ENCODE measurements at regions not wholly inside any gene's neighbourhood (a gene's known extent, or its start where the extent isn't known, plus 50 kb on each side); places are given as distances from the start of the nearest gene placed in this dataset.
"Not testable (repeated sequence)": the region's sequence is repeated elsewhere in the genome, so short reads cannot be mapped to it uniquely, and the experiment has no call there.

DNA sequence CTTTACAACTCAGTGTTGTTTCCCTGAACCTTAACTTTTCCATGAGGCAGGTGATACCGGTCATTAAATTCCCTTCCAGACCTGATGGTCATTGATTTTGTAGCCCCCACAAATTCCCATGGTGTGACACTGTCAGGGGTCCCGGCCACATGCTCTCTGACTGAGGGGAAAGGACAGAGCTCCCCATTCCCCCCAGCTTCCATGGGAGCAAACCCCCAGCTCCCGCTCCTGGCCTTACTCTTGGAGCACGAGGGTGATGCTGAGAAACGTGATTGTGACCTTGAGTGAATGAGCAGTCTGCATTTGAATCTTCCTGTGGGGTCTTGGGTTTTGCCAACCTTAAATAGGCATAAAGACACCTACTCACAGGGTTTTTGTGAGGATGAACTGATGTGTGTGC, 366.8 kb downstream of the RPS6KC1 start:
- ATAC-seq, result no peak

- no peak for ATAC-seq
These were observed 367.4 kb downstream of the RPS6KC1 start for GRCh38 chr1:213418268-213419071.

GRCh38 chr1:213419401-213420030, 368.5 kb downstream of the RPS6KC1 start:
- ATAC-seq, result no peak

DNA sequence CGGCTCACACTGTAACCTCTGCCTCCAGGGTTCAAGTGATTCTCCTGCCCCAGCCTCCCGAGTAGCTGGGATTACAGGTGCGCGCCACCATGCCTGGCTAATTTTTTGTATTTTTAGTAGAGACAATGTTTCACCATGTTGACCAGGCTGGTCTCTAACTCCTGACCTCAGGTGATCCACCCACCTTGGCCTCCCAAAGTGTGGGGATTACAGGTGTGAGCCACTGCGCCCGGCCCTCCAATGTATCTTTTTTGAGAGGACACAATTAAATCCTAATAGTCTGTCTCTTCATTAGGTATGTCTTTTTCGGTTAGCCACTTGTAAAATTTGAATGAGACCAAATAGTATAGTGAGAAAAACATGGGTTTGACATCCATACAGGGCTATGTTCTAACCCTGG, 370.1 kb downstream of the RPS6KC1 start:
- not testable (repeated sequence) for ATAC-seq

DNA sequence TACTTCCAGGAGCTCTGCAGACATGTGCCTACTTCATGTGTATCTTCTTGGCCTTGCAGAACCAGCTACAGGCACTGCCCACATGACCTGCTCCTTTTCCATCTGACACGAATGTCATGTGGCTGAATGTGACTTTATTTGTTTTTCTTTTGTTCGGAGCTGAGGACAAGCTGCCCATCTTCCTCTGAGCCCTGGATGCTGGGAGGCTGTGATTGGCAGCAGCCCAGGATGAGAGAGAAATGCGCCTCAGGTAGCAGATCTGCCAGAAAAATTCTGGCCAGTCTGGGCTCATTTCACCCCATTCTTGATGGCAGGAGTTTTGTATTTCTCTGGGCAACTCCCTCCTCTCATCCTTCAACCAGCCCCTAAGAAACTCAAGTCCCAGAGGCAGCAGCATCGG, 372.0 kb downstream of the RPS6KC1 start:
- no peak for ATAC-seq

DNA sequence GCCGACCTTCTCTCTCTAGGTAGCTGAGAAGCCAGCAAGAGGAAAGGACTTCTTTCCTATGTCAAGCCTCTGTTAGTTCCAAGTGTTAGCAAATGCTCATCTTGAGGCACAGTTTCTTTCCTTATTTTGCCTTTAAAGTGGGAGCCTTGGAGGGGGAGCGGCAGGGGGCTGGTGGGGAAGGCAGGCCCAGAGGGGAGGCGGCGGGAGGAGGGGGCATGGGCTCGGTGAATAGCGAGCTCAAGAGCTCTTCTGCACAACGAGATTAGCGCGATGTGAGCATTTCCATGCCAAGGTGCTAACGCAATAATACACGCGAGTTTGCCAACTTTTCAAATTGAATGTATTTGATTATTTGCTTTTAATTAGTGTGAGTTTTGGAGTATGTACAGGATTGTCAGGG, 372.6 kb downstream of the RPS6KC1 start:
- ATAC-seq, result no peak

DNA sequence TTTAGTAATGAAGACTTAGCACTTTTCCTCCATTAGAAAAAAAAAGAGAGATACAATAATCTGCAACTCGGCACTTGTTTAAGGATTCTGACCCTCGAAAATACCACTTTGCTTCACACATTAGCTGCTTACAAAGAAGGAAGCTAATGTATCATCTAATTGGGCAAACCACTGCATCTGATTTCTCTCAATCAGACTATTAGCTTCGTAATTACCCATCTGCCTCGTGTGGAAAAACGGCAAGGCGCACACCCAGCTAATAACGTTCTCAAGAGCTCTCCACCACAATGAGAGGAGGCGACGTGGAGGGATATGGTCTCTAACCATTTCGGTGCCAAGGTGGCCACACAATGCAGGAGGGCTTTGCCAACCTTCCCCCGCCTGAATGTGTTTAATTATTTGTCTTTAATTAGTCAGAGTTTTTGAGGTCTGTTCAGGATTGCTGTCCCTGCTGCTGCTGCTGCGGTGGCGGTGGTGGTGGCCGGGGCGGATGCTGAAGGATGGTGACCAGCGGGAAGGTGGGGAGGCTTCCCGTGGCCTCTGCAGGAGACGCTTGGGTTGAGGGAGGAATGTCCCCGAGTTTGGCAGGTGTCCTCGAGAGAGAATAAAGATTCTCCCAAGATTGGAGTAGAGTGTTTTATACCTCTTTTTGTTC, 374.5 kb downstream of the RPS6KC1 start:
- no peak for ATAC-seq

DNA sequence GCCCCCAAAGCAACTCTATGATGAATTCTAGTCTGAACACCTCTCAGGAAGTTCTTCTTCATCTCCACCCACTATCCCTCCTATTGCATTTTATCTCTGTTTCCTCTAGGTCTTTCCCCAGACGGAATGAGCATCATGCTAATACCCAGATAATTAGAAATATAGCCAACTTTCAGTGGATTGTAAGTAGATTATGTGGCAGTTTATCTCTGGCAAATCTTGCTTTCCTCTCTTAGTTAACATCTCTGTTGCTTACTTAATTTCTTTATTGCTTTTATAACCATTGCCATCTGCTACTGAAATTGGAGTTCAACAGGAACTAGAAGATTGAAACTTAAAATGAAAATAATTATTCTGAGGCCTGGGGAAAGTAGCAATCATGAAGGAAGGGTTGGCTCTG, 378.6 kb downstream of the RPS6KC1 start:
- ATAC-seq, result no peak

- ATAC-seq, result no peak
These were observed 384.7 kb downstream of the RPS6KC1 start for GRCh38 chr1:213435715-213436114.

DNA sequence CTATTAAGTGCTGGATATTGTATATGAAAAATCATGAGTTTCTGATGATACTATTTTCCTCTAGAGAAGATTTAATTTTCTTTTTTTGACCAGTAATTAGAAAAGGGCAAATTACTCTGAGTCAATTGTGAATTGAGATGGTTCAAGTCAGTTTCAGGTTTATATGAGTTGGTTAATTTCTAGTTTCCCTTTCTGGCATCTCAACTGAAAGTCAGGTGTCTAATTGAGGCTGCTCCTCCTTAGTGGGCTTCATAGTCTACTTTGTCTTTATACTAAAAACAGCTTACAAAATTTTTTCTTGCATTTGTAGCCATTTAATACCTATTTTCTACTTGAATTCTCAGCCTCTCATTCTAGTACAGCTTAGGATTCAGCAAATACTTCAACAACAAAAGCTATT, 387.3 kb downstream of the RPS6KC1 start:
- no peak for ATAC-seq

DNA sequence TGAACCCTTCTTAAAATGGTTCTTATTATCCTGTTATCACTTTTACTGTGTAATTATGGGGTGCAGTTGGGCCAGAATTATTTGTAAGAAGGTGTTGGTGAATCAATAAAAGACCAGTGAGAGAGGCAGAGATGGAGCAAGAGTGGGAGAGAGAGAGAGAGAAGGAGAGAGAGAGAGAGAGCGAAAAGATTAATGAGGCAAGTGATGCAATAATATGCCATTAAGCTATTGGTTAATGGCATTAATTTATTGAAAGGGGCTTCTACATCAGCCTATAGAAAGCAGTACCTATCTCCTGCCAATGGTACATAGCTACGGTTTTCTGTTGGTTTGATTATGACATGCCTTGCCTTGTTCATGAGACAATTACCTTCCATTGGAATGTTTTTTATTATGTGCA, 388.7 kb downstream of the RPS6KC1 start:
- no peak for ATAC-seq

- no peak for ATAC-seq
These were observed 389.7 kb downstream of the RPS6KC1 start for GRCh38 chr1:213440766-213441165.

DNA sequence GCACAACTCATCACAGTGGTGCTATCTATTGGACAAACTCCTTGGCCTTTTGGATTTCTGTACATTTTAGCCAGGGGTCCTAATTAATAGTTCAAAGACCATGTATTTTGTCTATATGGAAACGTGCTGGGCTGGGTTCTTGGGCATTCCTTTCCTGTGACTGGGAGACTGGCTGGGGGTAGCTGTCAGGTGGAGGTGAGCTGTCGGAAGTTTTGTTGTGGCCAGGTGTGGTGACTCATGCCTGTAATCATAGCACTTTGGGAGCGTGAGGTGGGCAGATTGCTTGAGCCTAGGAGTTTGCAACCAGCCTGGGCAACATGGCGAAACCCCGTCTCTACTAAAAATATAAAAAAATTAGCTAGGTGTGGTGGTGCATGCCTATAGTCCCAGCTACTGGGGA, 392.4 kb downstream of the RPS6KC1 start:
- ATAC-seq, result peak; percentile 52

- ATAC-seq, result no peak
These were observed 393.2 kb downstream of the RPS6KC1 start for GRCh38 chr1:213444224-213444623.

- no peak for ATAC-seq
These were observed 395.5 kb downstream of the RPS6KC1 start for GRCh38 chr1:213446496-213446895.

DNA sequence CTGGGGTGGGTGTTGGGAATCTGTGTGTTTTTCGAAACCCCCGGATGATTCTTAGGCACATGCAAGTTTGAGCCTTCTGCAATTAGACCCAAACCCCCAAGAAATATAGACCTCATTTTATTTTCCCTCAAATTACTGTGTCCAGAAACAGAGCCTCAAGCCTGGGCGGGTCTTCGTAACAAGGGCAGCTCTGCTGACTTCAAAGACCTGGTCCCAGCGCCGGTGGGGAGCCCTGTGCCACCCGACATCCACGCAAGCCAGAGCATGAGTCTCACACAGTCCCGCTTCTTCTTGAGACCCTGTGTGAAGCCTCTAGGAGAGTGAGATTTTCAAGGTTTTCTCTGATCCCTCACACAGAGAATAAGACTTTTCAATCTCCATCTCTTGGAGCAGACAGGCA, 397.3 kb downstream of the RPS6KC1 start:
- ATAC-seq, result no peak

DNA sequence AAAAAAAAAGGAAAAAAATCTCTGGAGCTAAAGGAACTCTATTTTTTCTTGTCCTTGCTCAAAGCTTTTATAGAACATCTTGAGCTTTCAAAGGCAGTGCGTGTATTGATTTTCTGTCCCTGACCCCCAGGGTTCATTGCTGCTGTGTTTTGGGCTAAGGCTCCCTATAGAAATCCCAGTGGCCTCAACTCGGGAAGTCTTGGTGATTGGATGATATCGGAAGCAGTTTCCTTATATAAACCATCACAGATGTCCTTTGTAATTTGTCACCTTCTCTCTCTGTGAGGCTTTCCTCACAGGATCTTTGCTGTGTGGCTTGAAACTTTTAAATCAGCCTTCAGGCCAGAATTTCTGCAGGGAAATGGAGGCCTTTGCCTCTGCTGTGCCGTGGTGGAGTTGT, 397.7 kb downstream of the RPS6KC1 start:
- ATAC-seq, result no peak

- no peak for ATAC-seq
These were observed 401.5 kb downstream of the RPS6KC1 start for GRCh38 chr1:213452501-213452900.

- ATAC-seq, result no peak
These were observed 406.1 kb downstream of the RPS6KC1 start for GRCh38 chr1:213457186-213457585.

GRCh38 chr1:213457733-213458132, 406.7 kb downstream of the RPS6KC1 start:
- ATAC-seq, result no peak

- not testable (repeated sequence) for ATAC-seq
These were observed 411.3 kb downstream of the RPS6KC1 start for GRCh38 chr1:213462374-213462773.

DNA sequence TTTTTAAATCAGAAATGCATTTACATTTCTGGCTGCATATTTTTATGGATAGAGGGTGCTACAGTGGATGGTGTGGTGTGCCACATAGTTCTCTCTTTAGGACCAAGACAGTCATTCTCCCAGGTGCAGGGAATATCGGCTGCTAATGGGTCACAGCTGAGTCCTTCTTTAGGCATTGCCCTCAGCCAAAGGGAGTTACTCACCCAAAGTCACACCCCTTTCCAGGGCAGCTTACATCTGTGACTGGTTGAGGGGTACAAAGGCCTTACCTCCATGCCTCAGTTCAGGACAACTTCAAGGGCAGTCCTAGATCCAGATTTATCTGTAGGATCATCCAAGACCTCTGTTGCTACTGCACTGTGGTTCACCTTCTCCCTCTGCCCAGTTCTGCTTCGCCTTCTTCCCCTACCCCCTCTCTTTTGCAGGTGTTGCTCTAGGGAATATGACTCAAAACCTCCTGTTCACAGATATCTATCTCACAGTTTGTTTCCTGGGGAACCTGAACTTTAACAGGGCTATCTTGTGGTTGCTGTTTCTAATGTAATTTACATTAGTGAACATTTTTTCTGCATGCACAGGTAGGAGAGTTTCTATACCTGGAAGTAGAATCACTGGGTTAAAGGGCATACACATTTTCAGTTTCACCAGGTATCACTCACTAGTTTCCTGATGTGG, 413.9 kb downstream of the RPS6KC1 start:
- no peak for ATAC-seq

DNA sequence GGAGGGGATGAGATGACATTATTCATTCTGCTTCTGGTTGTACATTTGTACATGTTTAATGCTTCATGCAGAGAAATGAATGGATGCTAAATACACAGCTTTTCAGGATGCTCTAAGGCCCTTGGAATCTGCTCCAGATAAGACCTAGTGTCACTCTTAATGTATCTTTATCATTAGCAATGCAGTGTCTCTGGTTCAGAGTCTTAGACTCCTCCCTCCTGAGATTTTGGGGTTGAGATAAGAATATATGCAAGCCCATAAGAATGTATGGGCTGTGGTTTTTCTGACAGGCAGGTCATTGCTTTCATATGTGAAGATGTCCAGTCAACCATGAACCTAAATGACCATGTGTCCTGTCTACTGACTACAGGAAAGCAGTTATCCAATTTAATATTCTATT, 415.5 kb downstream of the RPS6KC1 start:
- ATAC-seq, result no peak

Data from esophagus mucosa (tissue), 1 donor.